ENCODE measurements at regions not wholly inside any gene's neighbourhood (a gene's known extent, or its start where the extent isn't known, plus 50 kb on each side); places are given as distances from the start of the nearest gene placed in this dataset.

GRCh38 chr5:156137071-156137869 lies 189.7 kb upstream of the SGCD start:
- peak; percentile 73 for DNase-seq (ENCODE audit: low read depth)

- no peak for DNase-seq (ENCODE audit: low read depth)
These were observed 184.1 kb upstream of the SGCD start for GRCh38 chr5:156142867-156143266.

DNA sequence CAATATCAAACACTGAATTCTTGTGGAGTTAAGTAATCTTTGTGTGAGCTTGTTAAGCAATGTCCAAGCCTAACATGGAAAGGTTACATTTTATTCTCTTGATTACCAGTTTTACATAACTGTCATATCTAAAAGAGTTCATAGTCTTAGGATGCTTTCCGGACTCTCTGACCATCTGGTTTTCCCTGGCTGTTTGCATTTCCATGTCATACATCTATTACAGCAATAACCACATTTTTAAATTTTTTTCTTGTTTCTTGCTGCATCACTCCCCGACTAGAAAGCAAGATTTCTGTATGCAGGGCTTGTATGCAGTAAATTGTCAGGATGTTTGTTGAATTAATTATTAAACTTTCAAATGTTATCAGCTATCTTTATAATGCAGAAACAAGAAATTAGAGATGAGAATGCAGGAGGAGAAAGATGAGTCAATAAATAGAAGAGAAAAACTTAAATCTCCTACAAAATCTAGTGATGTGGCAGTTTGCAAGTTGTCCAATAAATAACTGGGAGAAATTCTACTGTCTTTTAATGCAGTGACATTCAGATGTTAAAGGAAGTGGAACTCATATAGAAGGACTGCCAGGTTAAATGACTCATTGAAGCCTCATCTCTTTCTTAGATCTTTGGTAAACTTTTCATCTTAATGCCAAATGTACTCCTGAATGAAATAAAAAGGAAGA lies 179.6 kb upstream of the SGCD start:
- peak; percentile 72 for DNase-seq (ENCODE audit: low read depth)

- DNase-seq (ENCODE audit: low read depth), result peak; percentile 26
These were observed 179.0 kb upstream of the SGCD start for GRCh38 chr5:156147944-156148285.

- DNase-seq (ENCODE audit: low read depth), result no peak
These were observed 178.7 kb upstream of the SGCD start for GRCh38 chr5:156148301-156148700.

DNA sequence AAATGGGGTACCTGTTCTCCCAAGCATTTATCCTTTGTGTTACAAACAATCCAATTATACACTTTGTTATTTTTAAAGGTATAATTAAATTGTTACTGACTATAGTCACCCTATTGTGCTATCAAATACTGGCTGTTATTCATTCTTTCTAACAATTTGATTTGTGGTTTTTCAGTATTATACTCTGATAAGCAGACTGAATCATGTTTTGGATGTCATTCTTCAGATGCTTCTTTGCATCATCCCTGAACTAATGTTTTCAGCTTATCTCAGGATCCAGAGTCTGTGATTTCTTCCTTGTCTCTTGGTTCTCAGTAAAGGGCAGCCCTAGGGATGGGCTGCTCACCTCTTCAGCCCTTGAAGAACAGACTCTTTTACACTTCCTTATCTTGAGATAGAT lies 177.8 kb upstream of the SGCD start:
- no peak for DNase-seq (ENCODE audit: low read depth)

DNA sequence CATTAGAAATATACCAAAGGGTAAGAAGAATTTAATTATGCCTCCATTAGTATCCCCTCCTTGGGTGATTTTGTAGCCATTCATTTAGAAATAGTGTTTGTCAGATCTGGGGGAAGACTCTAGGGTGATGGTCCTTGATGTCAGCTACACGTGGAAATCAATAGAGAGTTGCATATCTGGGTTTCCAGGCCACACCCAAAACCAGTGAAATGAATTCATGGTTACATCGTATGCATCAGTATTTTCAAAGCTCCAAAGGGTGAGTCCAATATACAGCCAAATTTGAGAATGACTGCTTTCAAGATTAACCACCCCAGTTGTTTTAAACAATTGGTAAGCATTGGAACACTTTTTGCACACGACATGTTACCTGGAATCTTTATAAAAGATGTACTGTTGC lies 173.4 kb upstream of the SGCD start:
- DNase-seq (ENCODE audit: low read depth), result no peak

DNA sequence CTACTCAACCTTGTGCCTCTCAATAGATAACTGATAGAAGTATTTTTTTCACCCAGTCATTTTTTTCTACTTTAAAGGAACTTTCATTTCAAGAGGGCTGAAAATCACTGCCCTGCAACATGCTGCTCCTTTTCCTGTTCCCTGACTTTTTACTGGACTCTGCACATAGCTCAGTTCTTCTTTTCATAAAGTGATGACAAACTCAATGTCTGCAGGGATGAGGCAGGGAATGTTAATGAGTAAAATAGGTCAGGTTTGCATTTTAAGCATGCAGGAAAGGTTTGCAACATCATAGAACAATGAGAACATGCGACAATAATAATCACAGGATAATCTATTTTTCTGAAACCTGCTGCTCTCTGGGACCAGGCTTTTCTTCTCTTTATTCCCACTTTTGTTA lies 172.2 kb upstream of the SGCD start:
- no peak for DNase-seq (ENCODE audit: low read depth)

DNA sequence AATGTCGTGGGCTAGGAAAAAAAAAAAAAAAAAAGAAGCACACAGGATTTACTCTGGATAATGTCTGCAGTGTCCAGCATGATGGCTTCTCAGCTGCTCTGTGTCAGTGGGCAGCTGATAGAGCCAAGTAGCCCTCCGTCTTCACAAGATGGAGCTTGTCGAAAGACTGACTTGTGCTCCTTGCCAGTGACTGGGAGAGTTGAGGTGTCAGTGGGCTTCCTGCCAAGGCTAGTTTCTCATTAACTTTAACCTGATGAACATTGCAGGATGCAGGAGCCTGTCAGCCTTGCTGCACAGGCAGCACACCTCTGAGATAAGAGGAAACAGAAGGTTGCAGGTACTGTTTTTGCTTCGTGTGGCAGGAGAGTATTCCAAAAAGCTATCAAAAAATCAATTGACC lies 171.4 kb upstream of the SGCD start:
- no peak for DNase-seq (ENCODE audit: low read depth)

- DNase-seq (ENCODE audit: low read depth), result no peak
These were observed 162.7 kb upstream of the SGCD start for GRCh38 chr5:156164306-156164705.

DNA sequence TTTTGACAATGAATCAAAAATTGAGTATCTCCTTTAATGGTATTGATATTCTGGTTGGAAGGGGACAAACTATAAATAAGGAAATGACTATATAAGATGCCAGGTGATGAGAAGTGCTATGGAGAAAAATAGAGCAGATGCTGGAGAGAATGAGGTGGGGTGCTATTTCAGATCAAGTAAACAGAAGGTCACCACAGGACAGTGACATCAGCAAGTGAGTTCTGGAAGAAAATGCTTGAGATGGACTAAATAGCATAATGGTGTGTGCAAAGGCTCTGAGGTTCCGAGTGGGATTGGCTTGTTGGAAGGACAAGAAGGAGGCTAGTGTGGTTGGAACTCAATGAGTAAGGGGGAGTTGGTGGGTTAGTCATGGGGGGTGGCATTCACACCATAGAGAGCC lies 157.5 kb upstream of the SGCD start:
- DNase-seq (ENCODE audit: low read depth), result no peak

GRCh38 chr5:156170351-156170961 lies 156.5 kb upstream of the SGCD start:
- no peak for DNase-seq (ENCODE audit: low read depth)

GRCh38 chr5:156174225-156174624 lies 152.7 kb upstream of the SGCD start:
- no peak for DNase-seq (ENCODE audit: low read depth)

DNA sequence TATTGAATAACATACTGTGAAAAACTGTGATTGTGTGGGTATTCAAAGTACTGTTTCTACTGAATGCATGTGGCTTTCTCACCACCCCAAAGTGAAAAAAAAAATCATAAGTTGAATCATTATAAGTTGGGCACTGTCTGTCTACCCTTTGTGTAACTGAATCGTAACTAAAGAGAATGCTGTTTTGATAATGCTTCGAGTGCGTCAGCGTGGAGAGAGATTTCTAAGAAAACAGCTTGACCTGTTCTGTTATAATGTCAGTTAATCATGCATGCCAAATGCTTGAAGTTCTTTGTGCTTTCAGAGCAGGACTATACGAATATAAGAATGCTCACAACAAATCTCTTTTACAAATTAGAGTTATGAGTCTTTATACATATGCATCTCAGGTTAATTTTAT lies 148.8 kb upstream of the SGCD start:
- DNase-seq (ENCODE audit: low read depth), result no peak

DNA sequence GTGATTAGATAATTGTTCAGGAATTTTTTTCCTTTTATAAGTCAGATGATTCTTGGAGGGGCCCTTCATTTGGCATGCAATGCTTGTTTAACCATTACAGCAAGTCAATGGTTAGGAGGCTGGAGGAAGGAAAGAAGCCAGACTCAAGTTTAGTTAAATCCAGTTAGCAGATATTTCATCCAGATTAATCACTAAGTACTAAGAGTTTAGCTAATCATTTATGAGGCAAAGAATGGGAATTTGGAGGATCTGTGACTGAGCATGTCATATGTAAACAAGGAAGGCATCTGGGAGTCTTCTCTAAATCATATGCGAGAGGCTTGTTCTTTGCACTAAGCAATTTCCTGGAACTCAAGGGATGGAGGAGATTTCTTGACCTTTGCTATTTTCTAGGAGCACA lies 145.3 kb upstream of the SGCD start:
- DNase-seq (ENCODE audit: low read depth), result no peak

DNA sequence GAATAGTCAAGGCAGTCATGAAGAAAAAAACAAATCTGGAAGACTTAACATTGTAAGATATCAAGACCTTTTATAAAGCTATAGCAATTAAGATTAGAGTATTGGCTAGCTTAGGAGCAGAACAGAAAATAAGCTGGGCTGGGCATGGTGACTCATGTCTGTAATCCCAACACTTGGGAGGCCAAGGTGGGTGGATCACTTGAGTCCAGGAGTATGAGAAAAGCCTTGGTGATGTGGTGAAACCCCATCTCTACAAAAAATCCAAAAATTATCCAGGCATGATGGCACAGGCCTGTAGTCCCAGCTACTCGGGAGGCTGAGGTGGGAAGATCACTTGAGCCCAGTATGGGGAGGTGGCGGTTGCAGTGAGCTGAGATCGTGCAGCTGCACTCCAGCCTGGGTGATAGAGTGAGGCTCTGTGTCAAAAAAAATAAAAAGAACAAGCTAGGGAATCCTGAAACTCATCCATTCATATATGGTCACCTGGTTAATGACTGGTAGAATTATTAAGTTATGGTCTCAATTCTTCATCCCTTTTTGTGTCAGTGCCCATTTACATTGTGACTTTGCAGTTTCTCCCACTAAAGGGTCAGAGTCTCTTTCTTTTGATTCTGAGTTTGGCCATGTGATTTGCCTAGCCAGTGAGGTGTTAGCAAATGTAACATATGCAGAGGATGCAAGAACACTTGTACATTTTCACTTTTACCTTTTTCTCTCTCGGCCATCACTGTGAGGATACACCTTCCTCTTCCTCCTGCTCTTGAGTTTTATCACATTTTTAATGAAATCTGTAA lies 144.6 kb upstream of the SGCD start:
- DNase-seq (ENCODE audit: low read depth), result no peak

DNA sequence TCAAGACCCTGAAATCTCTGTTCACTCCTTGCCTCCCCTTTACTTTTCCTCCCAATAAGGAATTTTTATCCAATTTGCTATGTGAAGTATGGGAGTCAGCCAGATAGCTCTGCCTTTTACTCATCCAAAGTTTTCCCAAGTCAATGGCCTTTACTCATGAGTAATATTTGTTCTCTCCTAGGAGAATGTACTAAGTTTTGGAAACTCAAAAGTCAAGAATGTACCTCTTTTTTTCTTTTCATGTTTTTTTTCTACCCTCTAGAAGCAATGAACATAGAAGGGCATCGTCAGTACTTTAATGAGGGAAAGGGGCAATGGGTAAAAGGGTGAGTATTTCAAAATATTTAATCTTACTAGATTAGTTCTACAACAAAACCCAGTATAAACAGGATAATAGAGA lies 140.2 kb upstream of the SGCD start:
- DNase-seq (ENCODE audit: low read depth), result no peak

GRCh38 chr5:156188016-156188415 lies 138.9 kb upstream of the SGCD start:
- DNase-seq (ENCODE audit: low read depth), result no peak

DNA sequence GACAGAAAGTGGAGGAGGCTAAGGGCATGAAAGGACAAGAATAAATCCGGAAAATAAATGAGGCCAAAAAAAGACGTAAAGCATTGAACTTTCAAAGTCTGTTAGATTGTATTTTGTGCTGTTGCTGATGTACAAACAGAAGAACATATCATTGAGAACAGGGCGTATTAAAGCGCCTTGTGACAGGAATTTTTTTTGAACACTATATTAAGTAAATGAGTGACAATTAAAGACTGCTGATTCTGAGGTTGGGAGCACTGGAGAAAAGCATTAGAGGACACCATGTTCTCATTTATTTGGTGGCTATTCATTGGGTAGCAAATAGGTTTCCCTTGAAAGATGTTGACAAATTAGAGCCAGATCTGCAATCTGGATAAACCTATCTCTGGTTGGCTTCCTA lies 137.3 kb upstream of the SGCD start:
- no peak for DNase-seq (ENCODE audit: low read depth)

- no peak for DNase-seq (ENCODE audit: low read depth)
These were observed 135.4 kb upstream of the SGCD start for GRCh38 chr5:156191547-156191946.

- no peak for DNase-seq (ENCODE audit: low read depth)
These were observed 129.8 kb upstream of the SGCD start for GRCh38 chr5:156197042-156197635.

DNA sequence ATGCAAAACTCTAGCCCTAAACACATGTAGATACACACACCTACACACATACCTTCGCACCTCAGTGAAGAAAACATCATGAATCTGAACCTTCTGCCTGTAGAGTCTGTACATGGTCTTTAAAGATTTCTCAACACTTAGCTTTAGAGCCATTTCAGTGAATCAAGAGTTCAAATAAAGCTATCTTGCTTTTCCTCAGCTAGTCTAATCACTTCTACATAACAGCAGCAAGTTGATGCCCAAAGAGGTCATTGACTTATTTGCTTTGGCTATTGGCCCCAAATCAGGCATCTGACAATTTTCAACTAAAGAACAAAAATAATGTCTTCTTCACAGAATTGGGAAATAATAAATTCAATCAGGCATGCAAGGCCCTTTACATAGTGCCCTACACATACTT lies 127.9 kb upstream of the SGCD start:
- no peak for DNase-seq (ENCODE audit: low read depth)
